Anterior cingulate cortex (tissue), 58 donors: ENCODE measurements at regions not wholly inside any gene's neighbourhood (a gene's known extent, or its start where the extent isn't known, plus 50 kb on each side); places are given as distances from the start of the nearest gene placed in this dataset.

Experiments used
- DNase-seq, 58 donors: peaks; one replicate each; lab custom pipeline; 2025; lab: John Stamatoyannopoulos, UW

- no peak for DNase-seq
These were observed 247.3 kb upstream of the SUCLG2 start for GRCh38 chr3:67901681-67902080.

- DNase-seq: no peak
These were observed 244.5 kb upstream of the SUCLG2 start for GRCh38 chr3:67898916-67899315.

GRCh38 chr3:67897351-67898336 is 243.2 kb upstream of the SUCLG2 start:
- peak in 6 of 58 donors; percentile 2 to 27 (median 6) for DNase-seq

- DNase-seq: no peak
These were observed 241.7 kb upstream of the SUCLG2 start for GRCh38 chr3:67896130-67896529.

GRCh38 chr3:67894510-67894909 is 240.1 kb upstream of the SUCLG2 start:
- DNase-seq: no peak

- no peak for DNase-seq
These were observed 229.9 kb upstream of the SUCLG2 start for GRCh38 chr3:67884345-67884744.

GRCh38 chr3:67883766-67884165 is 229.4 kb upstream of the SUCLG2 start:
- DNase-seq: peak in 7 of 58 donors; percentile 0 to 44 (median 18)

- no peak for DNase-seq
These were observed 228.6 kb upstream of the SUCLG2 start for GRCh38 chr3:67882981-67883380.

GRCh38 chr3:67876261-67876660 is 221.8 kb upstream of the SUCLG2 start:
- DNase-seq: no peak

GRCh38 chr3:67875858-67876257 is 221.4 kb upstream of the SUCLG2 start:
- no peak for DNase-seq

GRCh38 chr3:67875338-67875737 is 220.9 kb upstream of the SUCLG2 start:
- DNase-seq: no peak

- no peak for DNase-seq
These were observed 216.1 kb upstream of the SUCLG2 start for GRCh38 chr3:67870477-67870876.

- DNase-seq: no peak
These were observed 212.2 kb upstream of the SUCLG2 start for GRCh38 chr3:67866571-67866970.

GRCh38 chr3:67864587-67865183 is 210.3 kb upstream of the SUCLG2 start:
- DNase-seq: no peak

- DNase-seq: no peak
These were observed 209.5 kb upstream of the SUCLG2 start for GRCh38 chr3:67863869-67864268.

GRCh38 chr3:67860429-67860828 is 206.0 kb upstream of the SUCLG2 start:
- no peak for DNase-seq

- DNase-seq: no peak
These were observed 204.1 kb upstream of the SUCLG2 start for GRCh38 chr3:67858492-67858891.

- no peak for DNase-seq
These were observed 202.3 kb upstream of the SUCLG2 start for GRCh38 chr3:67856718-67857117.

- DNase-seq: no peak
These were observed 200.3 kb upstream of the SUCLG2 start for GRCh38 chr3:67854663-67855062.

GRCh38 chr3:67853520-67853919 is 199.1 kb upstream of the SUCLG2 start:
- DNase-seq: no peak

GRCh38 chr3:67848299-67848698 is 193.9 kb upstream of the SUCLG2 start:
- no peak for DNase-seq

GRCh38 chr3:67846166-67846565 is 191.8 kb upstream of the SUCLG2 start:
- DNase-seq: no peak
